ENCODE measurements at regions not wholly inside any gene's neighbourhood (a gene's known extent, or its start where the extent isn't known, plus 50 kb on each side); places are given as distances from the start of the nearest gene placed in this dataset.

GRCh38 chrX:40936827-40937226 lies 148.4 kb upstream of the USP9X start:
- H3K79me2 ChIP-seq, result no peaks in the 10 kb centered on the region
- TF ChIP-seq CTCF (IDR thresholded peaks at IDR 0.05), result no peak
- H3K4me3 ChIP-seq (ENCODE audit: low read depth, low read length), result no peak overlapping the region
- no peaks in the 10 kb centered on the region for H3K9me3 ChIP-seq (ENCODE audit: control insufficient read depth, low read length)
- H3K27ac ChIP-seq, result no peak overlapping the region
- H3K27me3 ChIP-seq (ENCODE audit: control insufficient read depth, insufficient read depth, low read length), result no peaks in the 10 kb centered on the region
- peaks cover 12% of the 10 kb centered on the region for H3K4me1 ChIP-seq
- no peaks in the 10 kb centered on the region for H3K36me3 ChIP-seq (ENCODE audit: control insufficient read depth, insufficient read depth, low read length)
- H2AFZ ChIP-seq, result no peak overlapping the region
- no peak overlapping the region for H3K4me2 ChIP-seq (ENCODE audit: low read length)
- no peak overlapping the region for H3K9ac ChIP-seq

DNA sequence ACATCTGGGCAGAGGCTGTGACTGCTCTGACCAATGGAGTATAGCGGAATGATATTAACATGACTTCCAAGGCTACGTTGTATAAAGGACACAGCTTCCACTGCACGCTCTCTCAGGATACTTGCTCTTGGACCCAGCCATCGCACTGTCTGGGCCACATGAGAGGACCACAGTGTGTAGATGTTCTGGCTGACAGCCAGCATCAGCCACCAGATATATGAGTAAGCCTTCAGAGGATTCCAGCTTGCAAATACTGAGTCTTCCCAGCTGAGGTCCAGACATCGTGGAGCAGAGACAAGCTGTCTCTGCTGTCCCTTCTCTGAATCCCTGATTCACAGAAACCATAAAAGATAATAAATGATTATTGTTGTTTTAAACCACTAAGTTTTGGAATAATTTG lies 146.8 kb upstream of the USP9X start:
- no peak overlapping the region for H3K4me3 ChIP-seq (ENCODE audit: low read depth, low read length)
- H3K4me2 ChIP-seq (ENCODE audit: low read length), result no peak overlapping the region
- no peak for TF ChIP-seq CTCF (IDR thresholded peaks at IDR 0.05)
- H3K36me3 ChIP-seq (ENCODE audit: control insufficient read depth, insufficient read depth, low read length), result no peaks in the 10 kb centered on the region
- no peak overlapping the region for H3K27ac ChIP-seq
- H3K9ac ChIP-seq, result no peak overlapping the region
- H3K79me2 ChIP-seq, result no peaks in the 10 kb centered on the region
- H3K27me3 ChIP-seq (ENCODE audit: control insufficient read depth, insufficient read depth, low read length), result no peaks in the 10 kb centered on the region
- no peak overlapping the region for H2AFZ ChIP-seq
- H3K9me3 ChIP-seq (ENCODE audit: control insufficient read depth, low read length), result no peaks in the 10 kb centered on the region
- H3K4me1 ChIP-seq, result no peaks in the 10 kb centered on the region

DNA sequence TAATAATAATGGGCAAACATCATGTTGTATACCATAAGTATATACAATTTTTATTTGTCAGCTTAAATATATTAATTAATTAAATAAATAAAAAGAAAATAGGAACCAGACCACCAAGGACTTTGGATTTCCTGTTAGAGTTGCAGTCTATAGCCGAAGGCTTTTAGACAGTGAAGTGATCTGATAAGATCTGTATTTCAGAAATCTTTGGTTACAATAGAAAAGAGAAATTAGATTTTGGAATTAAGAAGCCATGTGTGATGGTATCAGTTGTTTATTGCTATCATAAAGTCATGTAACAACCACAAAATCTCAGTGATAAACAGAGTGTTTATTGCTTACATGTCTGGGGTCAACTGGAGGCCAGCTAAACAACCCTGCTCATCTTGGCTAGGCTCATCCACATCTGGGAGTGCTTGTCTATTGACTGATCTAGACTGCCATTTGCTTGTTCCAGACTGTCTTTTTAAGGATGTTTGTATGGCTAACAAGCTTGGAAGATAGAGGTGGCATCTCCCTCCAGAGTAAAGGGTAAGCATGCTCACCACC lies 142.1 kb upstream of the USP9X start:
- no peaks in the 10 kb centered on the region for H3K4me1 ChIP-seq
- no peak overlapping the region for H2AFZ ChIP-seq
- H3K4me3 ChIP-seq (ENCODE audit: low read depth, low read length), result no peak overlapping the region
- no peaks in the 10 kb centered on the region for H3K27me3 ChIP-seq (ENCODE audit: control insufficient read depth, insufficient read depth, low read length)
- H3K9me3 ChIP-seq (ENCODE audit: control insufficient read depth, low read length), result no peaks in the 10 kb centered on the region
- TF ChIP-seq CTCF (IDR thresholded peaks at IDR 0.05), result no peak
- no peaks in the 10 kb centered on the region for H3K36me3 ChIP-seq (ENCODE audit: control insufficient read depth, insufficient read depth, low read length)
- no peaks in the 10 kb centered on the region for H3K79me2 ChIP-seq
- H3K27ac ChIP-seq, result no peak overlapping the region
- no peak overlapping the region for H3K9ac ChIP-seq
- no peak overlapping the region for H3K4me2 ChIP-seq (ENCODE audit: low read length)

DNA sequence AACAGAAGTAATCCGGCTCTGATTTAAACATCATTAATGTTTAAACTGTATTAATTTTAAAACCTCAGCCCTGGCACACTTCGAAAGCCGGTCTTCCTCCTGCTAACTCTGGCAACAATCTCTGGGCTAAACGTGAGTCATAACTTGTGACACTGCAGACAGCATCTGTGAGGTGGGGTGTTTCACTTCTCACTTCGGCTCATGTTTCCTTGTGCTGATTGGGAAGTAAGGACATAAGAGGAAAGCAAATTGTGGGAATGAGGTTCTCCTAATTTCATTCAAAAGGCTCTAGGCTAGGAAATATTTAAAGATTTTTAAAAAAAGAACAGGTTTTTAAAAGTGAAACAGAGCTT lies 139.9 kb upstream of the USP9X start:
- no peak overlapping the region for H3K4me2 ChIP-seq (ENCODE audit: low read length)
- no peaks in the 10 kb centered on the region for H3K36me3 ChIP-seq (ENCODE audit: control insufficient read depth, insufficient read depth, low read length)
- TF ChIP-seq CTCF (IDR thresholded peaks at IDR 0.05), result no peak
- no peaks in the 10 kb centered on the region for H3K79me2 ChIP-seq
- H3K27ac ChIP-seq, result no peak overlapping the region
- H3K27me3 ChIP-seq (ENCODE audit: control insufficient read depth, insufficient read depth, low read length), result no peaks in the 10 kb centered on the region
- no peak overlapping the region for H3K9ac ChIP-seq
- no peak overlapping the region for H3K4me3 ChIP-seq (ENCODE audit: low read depth, low read length)
- H3K9me3 ChIP-seq (ENCODE audit: control insufficient read depth, low read length), result no peaks in the 10 kb centered on the region
- no peaks in the 10 kb centered on the region for H3K4me1 ChIP-seq
- peak overlapping the region; percentile 29 for H2AFZ ChIP-seq

GRCh38 chrX:40947276-40947675 lies 138.0 kb upstream of the USP9X start:
- TF ChIP-seq CTCF (IDR thresholded peaks at IDR 0.05), result no peak
- Histone ChIP-seq H3K9me3 (ENCODE audit: control insufficient read depth, low read length) (no peaks in the 10 kb centered on the region), H3K4me3 (ENCODE audit: low read depth, low read length) (no peak overlapping the region), H3K36me3 (ENCODE audit: control insufficient read depth, insufficient read depth, low read length) (no peaks in the 10 kb centered on the region), H3K27ac (no peak overlapping the region), H3K4me1 (no peaks in the 10 kb centered on the region), H3K27me3 (ENCODE audit: control insufficient read depth, insufficient read depth, low read length) (no peaks in the 10 kb centered on the region), H3K4me2 (ENCODE audit: low read length) (no peak overlapping the region), H3K79me2 (no peaks in the 10 kb centered on the region), H3K9ac (no peak overlapping the region), H2AFZ (no peak overlapping the region)

Measured in parathyroid adenoma (tissue), 2 donors.